HepG2 (cell line): ENCODE measurements at regions not wholly inside any gene's neighbourhood (a gene's known extent, or its start where the extent isn't known, plus 50 kb on each side); places are given as distances from the start of the nearest gene placed in this dataset.

Experiments used
- ATAC-seq: fragments of 200-7000 bp; cut with Tn5 transposase; 3 replicates; pipeline ENCODE4 v1.9.1; 2020; ENCODE audit warnings: mild to moderate bottlenecking, moderate library complexity
- BruUV-seq: library from RNA; stranded (reverse); fragments of 400-500 nt; replicated peaks from 2 replicates; lab custom pipeline; 2021; lab: Mats Ljungman, UMichigan
- CTCF ChIA-PET: fragments of 300-600 bp; formaldehyde crosslinking; extraction: SDS; loops from one replicate; lab custom pipeline; 2021; ENCODE audit warnings: low total read pairs, inconsistent platforms, low intra/inter-chr PET ratio; lab: Yijun Ruan, JAX
- POLR2A ChIA-PET: fragments of 350-600 bp; sonication (Branson Sonifier 250); formaldehyde crosslinking; loops from one replicate; lab custom pipeline; 2020; ENCODE audit warnings: antibody characterized with exemption, inconsistent platforms; lab: Yijun Ruan, JAX
- DNase-seq: peaks from one replicate; pipeline ENCODE4 v3.0.0-alpha.2; 2015; ENCODE audit warnings: low spot score
- FAIRE-seq: peaks from 3 replicates; lab custom pipeline; 2011; peaks lifted over from hg19 to GRCh38; lab: Jason Lieb, UNC
- H2AFZ ChIP-seq: one replicate; pipeline ENCODE4 v1.6.1; 2011; ENCODE audit warnings: low read length, inconsistent platforms
- H3K27ac ChIP-seq: fragments of 300-600 bp; 3 replicates; pipeline ENCODE4 v1.8.0; 2011; ENCODE audit warnings: mixed run types, mild to moderate bottlenecking, mixed read lengths, low read length, inconsistent platforms; ENCODE audit not compliant: insufficient read depth; ENCODE audit errors: extremely low read length
- H3K27me3 ChIP-seq, 2 experiments: fragments of 200-600 bp in 1 of 2; 2 replicates in 1 of 2; 3 replicates in 1 of 2; pipeline versions ENCODE4 v1.6.0 to v1.8.0; 2011; ENCODE audit warnings: low read length in 2 of 2, mild to moderate bottlenecking in 2 of 2, moderate library complexity in 2 of 2, inconsistent platforms in 1 of 2; ENCODE audit not compliant: insufficient read depth in 2 of 2, control insufficient read depth in 1 of 2
- H3K36me3 ChIP-seq, 2 experiments: fragments of 200-600 bp in 1 of 2; replicated peaks in 1 of 2; 2 replicates in 1 of 2; 3 replicates in 1 of 2; pipeline versions ENCODE4 v1.5.1 to v1.8.0; 2011; ENCODE audit warnings: low read length in 2 of 2, inconsistent platforms in 1 of 2; ENCODE audit not compliant: insufficient read depth in 2 of 2, control insufficient read depth in 1 of 2
- H3K4me1 ChIP-seq: 2 replicates; pipeline ENCODE4 v1.5.1; 2012; ENCODE audit warnings: low read length, inconsistent platforms; ENCODE audit not compliant: insufficient read depth
- H3K4me2 ChIP-seq: 2 replicates; pipeline ENCODE4 v1.6.0; 2011; ENCODE audit warnings: low read depth, low read length, inconsistent platforms
- H3K4me3 ChIP-seq, 3 experiments: fragments of 200-600 bp in 1 of 3; sonication (generic), shearing (Covaris generic) in 1 of 3; replicated peaks in 1 of 3; 2 replicates each; pipeline ENCODE4 v1.5.1; 2011 to 2016; ENCODE audit warnings: low read length in 3 of 3, inconsistent platforms in 2 of 3, low read depth in 2 of 3, mild to moderate bottlenecking in 2 of 3, control low read depth in 1 of 3, mixed read lengths in 1 of 3; ENCODE audit not compliant: insufficient read depth in 1 of 3
- H3K79me2 ChIP-seq: one replicate; pipeline ENCODE4 v1.6.1; 2011; ENCODE audit warnings: low read length, inconsistent platforms; ENCODE audit not compliant: insufficient read depth
- H3K9ac ChIP-seq: 2 replicates; pipeline ENCODE4 v1.6.0; 2011; ENCODE audit warnings: mild to moderate bottlenecking, low read depth, low read length, inconsistent platforms; ENCODE audit not compliant: insufficient read depth
- H3K9me3 ChIP-seq: 2 replicates; pipeline ENCODE4 v1.5.1; 2012; ENCODE audit warnings: mild to moderate bottlenecking, low read length
- H4K20me1 ChIP-seq: 2 replicates; pipeline ENCODE4 v1.6.0; 2011; ENCODE audit warnings: inconsistent platforms, mild to moderate bottlenecking, low read length, moderate library complexity; ENCODE audit not compliant: insufficient read depth
- AKAP8 ChIP-seq: sonication (generic); formaldehyde crosslinking; IDR thresholded peaks from 2 replicates; pipeline ENCODE4 v1.5.1; 2020; ENCODE audit warnings: mild to moderate bottlenecking, missing genetic modification reagents
- ISX ChIP-seq: sonication (generic); formaldehyde crosslinking; conservative IDR thresholded peaks from 2 replicates; pipeline ENCODE4 v1.5.0; 2020; ENCODE audit warnings: missing genetic modification reagents
- NFIB ChIP-seq: sonication (generic); formaldehyde crosslinking; IDR thresholded peaks from 2 replicates; pipeline ENCODE4 v1.9.0; 2021; ENCODE audit warnings: missing genetic modification reagents, mild to moderate bottlenecking, borderline replicate concordance
- TBP ChIP-seq: sonication (generic); formaldehyde crosslinking; IDR thresholded peaks from 2 replicates; pipeline ENCODE4 v1.5.0; 2020; ENCODE audit warnings: missing genetic modification reagents
- TRIM24 ChIP-seq: sonication (generic); formaldehyde crosslinking; IDR thresholded peaks from 2 replicates; pipeline ENCODE4 v1.8.0; 2022; ENCODE audit warnings: mild to moderate bottlenecking, missing genetic modification reagents
- YEATS4 ChIP-seq: sonication (generic); formaldehyde crosslinking; IDR thresholded peaks from 2 replicates; pipeline ENCODE4 v1.4.0; 2020; ENCODE audit warnings: missing genetic modification reagents, borderline replicate concordance
- ZFP90 ChIP-seq: sonication (generic); formaldehyde crosslinking; IDR thresholded peaks from 2 replicates; pipeline ENCODE4 v1.8.0; 2022; ENCODE audit warnings: missing genetic modification reagents, mild to moderate bottlenecking, inconsistent platforms, borderline replicate concordance
- ZNF34 ChIP-seq: sonication (generic); formaldehyde crosslinking; IDR thresholded peaks from 2 replicates; pipeline ENCODE4 v1.4.0; 2020; ENCODE audit warnings: mild to moderate bottlenecking, missing genetic modification reagents, borderline replicate concordance
- ZNF446 ChIP-seq: sonication (generic); formaldehyde crosslinking; IDR thresholded peaks from 2 replicates; pipeline ENCODE4 v1.5.0; 2020; ENCODE audit warnings: mild to moderate bottlenecking, missing genetic modification reagents
- ZSCAN20 ChIP-seq: sonication (generic); formaldehyde crosslinking; IDR thresholded peaks from 2 replicates; pipeline ENCODE4 v1.4.0; 2020; ENCODE audit warnings: missing genetic modification reagents, mild to moderate bottlenecking, borderline replicate concordance
- WGBS: methylation state at CpG from one replicate; pipeline ENCODE4 v1.1.6; 2017; ENCODE audit warnings: low lambda C conversion rate; 5-methylcytosine and 5-hydroxymethylcytosine counted together
- in situ Hi-C: cut with HindIII; loops from 2 replicates; pipeline ENCODE4 v1.10.0; 2017; ENCODE audit warnings: low pct_unique_long_range_greater_than_20kb; ENCODE audit not compliant: extremely low pct_ligation_motif_present
- intact Hi-C: fragments of 100-400 bp; cut with micrococcal nuclease; formaldehyde crosslinking; loops from one replicate; pipeline ENCODE4 v1.10.0; 2022; ENCODE audit not compliant: unreplicated experiment
- TF ChIP-seq, protein P1 (sequence below): sonication (generic); formaldehyde crosslinking; IDR thresholded peaks from 2 replicates; pipeline ENCODE4 v1.5.1; 2020; ENCODE audit warnings: missing genetic modification reagents, mild to moderate bottlenecking, borderline replicate concordance

DNA sequence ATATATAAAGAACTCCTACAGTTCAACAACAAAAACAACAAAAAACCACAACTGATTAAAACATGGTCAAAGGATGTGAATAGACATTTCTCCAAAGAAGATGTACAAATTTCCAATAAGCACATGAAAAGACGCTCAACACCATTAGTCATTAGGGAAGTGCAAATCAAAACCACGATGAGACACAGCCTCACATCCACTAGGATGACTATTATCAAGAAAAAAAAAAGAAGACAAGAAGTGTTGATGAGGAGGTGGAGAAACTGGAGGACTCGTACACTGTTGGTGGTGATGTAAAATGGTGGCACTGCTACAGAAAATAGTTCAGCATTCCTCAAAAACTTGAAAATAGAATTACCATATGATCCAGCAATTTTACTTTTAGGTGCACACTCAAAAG, 61.0 kb upstream of the SOX1 start:
- no TSS peak for BruUV-seq
- H3K4me3 ChIP-seq, result no peak overlapping the region
- no peak for TF ChIP-seq YEATS4 (CRISPR knock-in tag)
- no peak for TF ChIP-seq AKAP8
- TF ChIP-seq ZNF446 (CRISPR knock-in tag), result no peak
- no peak for TF ChIP-seq ZNF34
- no peak for TF ChIP-seq TRIM24 (CRISPR knock-in tag)
- TF ChIP-seq, protein P1, sequence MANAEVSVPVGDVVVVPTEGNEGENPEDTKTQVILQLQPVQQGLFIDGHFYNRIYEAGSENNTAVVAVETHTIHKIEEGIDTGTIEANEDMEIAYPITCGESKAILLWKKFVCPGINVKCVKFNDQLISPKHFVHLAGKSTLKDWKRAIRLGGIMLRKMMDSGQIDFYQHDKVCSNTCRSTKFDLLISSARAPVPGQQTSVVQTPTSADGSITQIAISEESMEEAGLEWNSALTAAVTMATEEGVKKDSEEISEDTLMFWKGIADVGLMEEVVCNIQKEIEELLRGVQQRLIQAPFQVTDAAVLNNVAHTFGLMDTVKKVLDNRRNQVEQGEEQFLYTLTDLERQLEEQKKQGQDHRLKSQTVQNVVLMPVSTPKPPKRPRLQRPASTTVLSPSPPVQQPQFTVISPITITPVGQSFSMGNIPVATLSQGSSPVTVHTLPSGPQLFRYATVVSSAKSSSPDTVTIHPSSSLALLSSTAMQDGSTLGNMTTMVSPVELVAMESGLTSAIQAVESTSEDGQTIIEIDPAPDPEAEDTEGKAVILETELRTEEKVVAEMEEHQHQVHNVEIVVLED (CRISPR knock-in tag), result no peak
- no peak for TF ChIP-seq NFIB (CRISPR knock-in tag)
- TF ChIP-seq ISX, result no peak
- no peak for TF ChIP-seq TBP (CRISPR knock-in tag)
- no peak for TF ChIP-seq ZSCAN20 (CRISPR knock-in tag)
- TF ChIP-seq ZFP90 (CRISPR knock-in tag), result no peak
- no peaks in the 10 kb centered on the region for H3K36me3 ChIP-seq
- H3K27ac ChIP-seq, result no peak overlapping the region
- intact Hi-C loops, result no loop called here
- H3K9ac ChIP-seq, result no peak overlapping the region
- CTCF ChIA-PET, result no interaction called here
- H3K27me3 ChIP-seq, result peaks cover 3 to 18% of the 10 kb centered on the region in 2 experiments; a peak in 3 of 5 replicates
- POLR2A ChIA-PET, result no interaction called here
- no peaks in the 10 kb centered on the region for H3K9me3 ChIP-seq
- ATAC-seq (no peak), DNase-seq (no peak), FAIRE-seq (no peak)
- 0% methylated on average over 3 of the region's 3 CpGs for WGBS
- no peak overlapping the region for H2AFZ ChIP-seq
- H3K4me1 ChIP-seq, result no peaks in the 10 kb centered on the region
- no peak overlapping the region for H3K4me2 ChIP-seq
- in situ Hi-C loops, result no loop called here
- H3K79me2 ChIP-seq, result no peaks in the 10 kb centered on the region
- H4K20me1 ChIP-seq, result no peaks in the 10 kb centered on the region
